Skeletal muscle tissue (tissue), 3 donors: ENCODE measurements at regions not wholly inside any gene's neighbourhood (a gene's known extent, or its start where the extent isn't known, plus 50 kb on each side); places are given as distances from the start of the nearest gene placed in this dataset.

Experiments used
- H3K27ac ChIP-seq: one replicate; pipeline ENCODE4 v1.7.0; 2013; ENCODE audit warnings: mild to moderate bottlenecking, low read depth, low read length, inconsistent platforms
- H3K27me3 ChIP-seq, 3 donors: one replicate each; pipeline ENCODE4 v1.7.0; 2013; ENCODE audit warnings: low read length in 3 of 3; ENCODE audit not compliant: control insufficient read depth in 3 of 3, insufficient read depth in 3 of 3
- H3K36me3 ChIP-seq, 3 donors: one replicate each; pipeline ENCODE4 v1.7.0; 2013; ENCODE audit warnings: low read length in 3 of 3; ENCODE audit not compliant: control insufficient read depth in 3 of 3, insufficient read depth in 3 of 3
- H3K4me1 ChIP-seq, 3 donors: one replicate each; pipeline ENCODE4 v1.7.0; 2013; ENCODE audit warnings: low read length in 3 of 3, mild to moderate bottlenecking in 3 of 3; ENCODE audit not compliant: control insufficient read depth in 3 of 3, insufficient read depth in 3 of 3
- H3K4me3 ChIP-seq, 3 donors: one replicate each; pipeline ENCODE4 v1.7.0; 2013; ENCODE audit warnings: low read length in 3 of 3
- H3K9ac ChIP-seq, 3 donors: one replicate each; pipeline ENCODE4 v1.7.0; 2013; ENCODE audit warnings: low read length in 3 of 3, mild to moderate bottlenecking in 3 of 3, moderate library complexity in 2 of 3, low read depth in 1 of 3
- H3K9me3 ChIP-seq, 3 donors: one replicate each; pipeline ENCODE4 v1.7.0; 2013; ENCODE audit warnings: low read length in 3 of 3; ENCODE audit not compliant: control insufficient read depth in 3 of 3
- donor health status: Osteomylitis.

- Histone ChIP-seq H3K9ac (no peak overlapping the region), H3K4me3 (no peak overlapping the region), H3K27me3 (no peaks in the 10 kb centered on the region), H3K36me3 (no peaks in the 10 kb centered on the region), H3K27ac (no peak overlapping the region), H3K9me3 (no peaks in the 10 kb centered on the region), H3K4me1 (no peaks in the 10 kb centered on the region)
These were observed 72.9 kb downstream of the IL12A start for GRCh38 chr3:160061525-160061924.

DNA sequence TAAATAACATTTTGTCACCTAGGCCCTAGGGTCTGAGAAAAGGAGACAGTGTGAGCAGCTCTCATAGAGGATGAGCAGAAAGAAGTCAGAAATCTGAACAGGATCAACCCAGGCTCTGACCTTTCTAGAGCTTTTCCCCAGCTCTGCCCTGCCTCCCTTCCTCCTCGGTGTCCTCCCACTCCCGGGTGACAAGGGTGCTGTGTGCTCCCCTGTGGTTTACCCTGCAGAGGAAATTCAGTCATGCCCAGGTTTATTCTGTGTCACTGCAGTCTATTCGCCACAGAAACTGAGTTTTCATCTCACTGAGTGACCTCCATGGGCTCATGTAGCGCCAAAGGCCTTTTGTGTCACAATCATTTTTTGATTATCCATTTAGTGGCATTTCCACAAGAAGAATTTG lies 76.6 kb downstream of the IL12A start:
- Histone ChIP-seq H3K27me3 (no peaks in the 10 kb centered on the region), H3K36me3 (no peaks in the 10 kb centered on the region), H3K4me3 (no peak overlapping the region), H3K27ac (no peak overlapping the region), H3K9ac (no peak overlapping the region), H3K4me1 (no peaks in the 10 kb centered on the region), H3K9me3 (no peaks in the 10 kb centered on the region)

DNA sequence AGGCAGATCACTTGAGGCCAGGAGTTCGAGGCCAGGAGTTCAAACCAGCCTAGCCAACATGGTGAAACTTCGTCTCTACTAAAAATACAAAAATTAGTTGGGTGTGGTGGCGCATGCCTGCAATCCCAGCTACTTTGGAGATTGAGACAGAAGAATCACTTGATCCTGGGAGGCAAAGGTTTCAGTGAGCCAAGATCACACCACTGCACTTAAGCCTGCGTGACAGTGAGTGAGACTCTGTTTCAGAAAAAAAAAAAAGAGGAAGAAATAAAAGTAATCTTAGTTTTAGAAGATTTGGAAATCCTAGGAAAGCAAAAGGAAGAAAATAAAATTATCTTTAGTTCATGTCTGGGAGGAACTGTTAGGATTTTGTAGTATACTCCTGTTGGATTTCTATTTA lies 77.2 kb downstream of the IL12A start:
- Histone ChIP-seq H3K9me3 (no peaks in the 10 kb centered on the region), H3K36me3 (no peaks in the 10 kb centered on the region), H3K4me3 (no peak overlapping the region), H3K9ac (no peak overlapping the region), H3K27me3 (peaks cover 0 to 2% (median 0%) of the 10 kb centered on the region in 3 donors), H3K4me1 (no peaks in the 10 kb centered on the region), H3K27ac (no peak overlapping the region)

GRCh38 chr3:160069986-160070385 lies 81.4 kb downstream of the IL12A start:
- H3K4me1 ChIP-seq = no peaks in the 10 kb centered on the region
- peaks cover 0 to 4% (median 2%) of the 10 kb centered on the region in 3 donors for H3K27me3 ChIP-seq
- H3K9ac ChIP-seq = no peak overlapping the region
- H3K36me3 ChIP-seq = no peaks in the 10 kb centered on the region
- no peak overlapping the region for H3K4me3 ChIP-seq
- no peak overlapping the region for H3K27ac ChIP-seq
- H3K9me3 ChIP-seq = no peaks in the 10 kb centered on the region

GRCh38 chr3:160076519-160076918 lies 87.9 kb downstream of the IL12A start:
- Histone ChIP-seq H3K4me3 (no peak overlapping the region), H3K9me3 (no peaks in the 10 kb centered on the region), H3K9ac (no peak overlapping the region), H3K36me3 (no peaks in the 10 kb centered on the region), H3K27me3 (no peaks in the 10 kb centered on the region), H3K27ac (no peak overlapping the region), H3K4me1 (no peaks in the 10 kb centered on the region)

GRCh38 chr3:160078533-160078932 lies 89.9 kb downstream of the IL12A start:
- Histone ChIP-seq H3K9me3 (no peaks in the 10 kb centered on the region), H3K36me3 (no peaks in the 10 kb centered on the region), H3K9ac (no peak overlapping the region), H3K27me3 (no peaks in the 10 kb centered on the region), H3K27ac (no peak overlapping the region), H3K4me1 (no peaks in the 10 kb centered on the region), H3K4me3 (no peak overlapping the region)

GRCh38 chr3:160081958-160082533 lies 93.4 kb downstream of the IL12A start:
- no peak overlapping the region for H3K9ac ChIP-seq
- H3K4me1 ChIP-seq = no peaks in the 10 kb centered on the region
- H3K27me3 ChIP-seq = no peaks in the 10 kb centered on the region
- no peak overlapping the region for H3K27ac ChIP-seq
- H3K9me3 ChIP-seq = no peaks in the 10 kb centered on the region
- H3K36me3 ChIP-seq = no peaks in the 10 kb centered on the region
- H3K4me3 ChIP-seq = no peak overlapping the region

DNA sequence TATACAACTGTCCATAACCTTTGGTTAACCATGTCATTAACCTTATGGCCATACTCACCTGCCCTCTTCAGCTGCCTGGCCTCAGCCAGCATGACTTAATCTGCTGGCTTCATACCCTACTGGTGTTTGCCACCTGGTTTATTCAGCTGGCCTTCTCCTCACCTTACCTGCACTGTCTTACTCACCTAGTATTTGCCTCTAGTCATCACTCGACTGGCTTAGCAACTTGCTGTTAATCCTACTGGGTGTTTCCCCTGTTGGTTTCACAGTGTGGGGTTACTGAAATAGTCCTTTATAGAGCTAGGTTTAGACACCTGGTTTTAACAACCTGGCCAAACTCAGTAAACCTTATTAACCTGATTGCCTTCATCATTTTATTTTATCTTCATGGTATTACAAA lies 96.4 kb downstream of the IL12A start:
- no peaks in the 10 kb centered on the region for H3K27me3 ChIP-seq

DNA sequence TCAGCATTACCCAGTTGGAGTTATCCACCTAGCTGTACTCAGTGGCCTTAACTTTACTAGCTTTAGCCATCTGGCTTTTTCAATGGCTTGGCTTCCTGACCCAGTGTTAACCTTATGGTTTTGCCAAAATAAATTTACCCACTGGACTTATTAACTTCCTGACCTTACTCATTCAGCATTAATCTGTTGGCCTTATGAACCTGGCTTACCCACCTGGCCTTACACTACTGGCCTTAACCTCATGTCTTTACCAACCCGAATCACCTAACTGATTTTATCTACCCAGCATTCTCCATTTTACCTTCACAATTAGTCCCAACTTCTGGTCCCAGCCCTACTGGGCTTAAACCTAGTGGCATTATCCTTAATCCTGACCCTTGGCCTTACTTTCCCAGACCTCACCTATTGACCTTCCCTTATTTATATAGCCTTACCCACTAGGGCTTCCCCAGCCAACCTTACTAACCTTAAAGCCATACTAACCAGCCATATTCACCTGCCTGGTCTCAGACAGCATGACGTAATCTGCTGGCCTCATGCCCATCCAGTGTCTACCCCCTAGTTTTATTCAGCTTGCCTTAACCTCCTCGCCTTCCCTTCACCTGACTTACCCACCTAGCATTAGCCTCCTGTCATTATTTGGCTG lies 100.0 kb downstream of the IL12A start:
- Histone ChIP-seq H3K9ac (no peak overlapping the region), H3K4me1 (no peaks in the 10 kb centered on the region)

More for the DNA sequence above, 96.4 kb downstream of the IL12A start:
- no peaks in the 10 kb centered on the region for H3K9me3 ChIP-seq
- H3K4me3 ChIP-seq = no peak overlapping the region
- H3K4me1 ChIP-seq = no peaks in the 10 kb centered on the region
- H3K27ac ChIP-seq = no peak overlapping the region
- H3K36me3 ChIP-seq = no peaks in the 10 kb centered on the region
- H3K9ac ChIP-seq = no peak overlapping the region

GRCh38 chr3:160090653-160091052 lies 102.0 kb downstream of the IL12A start:
- Histone ChIP-seq H3K9ac (no peak overlapping the region), H3K36me3 (no peaks in the 10 kb centered on the region), H3K27ac (no peak overlapping the region), H3K9me3 (no peaks in the 10 kb centered on the region), H3K27me3 (no peaks in the 10 kb centered on the region), H3K4me1 (no peaks in the 10 kb centered on the region), H3K4me3 (no peak overlapping the region)

More for the DNA sequence above, 100.0 kb downstream of the IL12A start:
- Histone ChIP-seq H3K27ac (no peak overlapping the region), H3K9me3 (no peaks in the 10 kb centered on the region), H3K27me3 (no peaks in the 10 kb centered on the region), H3K4me3 (no peak overlapping the region), H3K36me3 (no peaks in the 10 kb centered on the region)
